Stimulated activated memory B cell treated with anti-CD40 and anti-IgM and Interleukin-4, amounts not matched to agents 10 μg/mL and 1 μg/mL and 100 μg/mL, for 72 hours (primary cell): ENCODE measurements at regions not wholly inside any gene's neighbourhood (a gene's known extent, or its start where the extent isn't known, plus 50 kb on each side); places are given as distances from the start of the nearest gene placed in this dataset.
"Not testable (repeated sequence)": the region's sequence is repeated elsewhere in the genome, so short reads cannot be mapped to it uniquely, and the experiment has no call there.

Source experiments
- ATAC-seq: fragments of 150-1000 bp; cut with Tn5 transposase; 2 replicates; pipeline ENCODE4 v1.10.0; 2021
- H3K27ac Mint-ChIP-seq: one replicate; pipeline ENCODE4 v1.8.0; 2022; ENCODE audit warnings: mild to moderate bottlenecking, mixed read lengths
- H3K27me3 Mint-ChIP-seq: one replicate; pipeline ENCODE4 v1.8.0; 2022; ENCODE audit warnings: mixed read lengths
- H3K36me3 Mint-ChIP-seq: one replicate; pipeline ENCODE4 v1.8.0; 2022; ENCODE audit warnings: mixed read lengths
- H3K4me1 Mint-ChIP-seq: one replicate; pipeline ENCODE4 v1.8.0; 2022; ENCODE audit warnings: mixed read lengths
- H3K4me3 Mint-ChIP-seq: one replicate; pipeline ENCODE4 v1.8.0; 2022; ENCODE audit warnings: mild to moderate bottlenecking, moderate library complexity, mixed read lengths
- H3K9me3 Mint-ChIP-seq: one replicate; pipeline ENCODE4 v1.8.0; 2022; ENCODE audit warnings: mixed read lengths

DNA sequence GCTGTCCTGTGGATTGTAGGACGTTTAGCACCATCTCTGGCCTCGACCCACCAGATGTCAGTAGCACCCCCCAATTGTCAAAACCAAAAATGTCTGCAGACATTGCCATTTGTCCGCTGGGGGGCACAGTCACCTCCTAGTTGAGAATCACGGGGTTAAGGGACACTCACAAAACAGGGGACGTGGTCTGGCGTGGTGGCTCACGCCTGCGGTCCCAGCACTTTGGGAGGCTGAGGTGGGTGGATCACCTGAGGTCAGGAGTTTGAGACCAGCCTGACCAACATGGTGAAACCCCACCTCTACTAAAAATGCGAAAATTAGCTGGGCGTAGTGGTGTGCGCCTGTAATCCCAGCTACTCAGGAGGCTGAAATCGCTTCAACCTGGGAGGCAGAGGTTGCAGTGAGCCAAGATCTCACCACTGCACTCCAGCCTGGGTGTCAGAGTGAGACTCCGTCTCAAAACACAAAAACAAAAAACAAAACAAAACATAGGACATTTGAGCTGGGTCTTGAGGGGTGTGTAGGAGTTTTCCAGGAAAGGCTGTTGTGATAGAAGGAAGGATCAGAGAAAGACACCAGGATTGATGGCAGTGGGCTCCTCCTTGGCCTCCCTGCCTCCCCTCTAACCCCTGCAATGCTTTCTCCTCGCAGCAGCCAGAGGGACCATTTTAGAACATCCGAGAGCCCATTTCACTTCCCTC is 171.8 kb upstream of the GSE1 start:
- Mint-ChIP-seq H3K27ac (no peak overlapping the region), H3K9me3 (no peaks in the 10 kb centered on the region), H3K4me3 (no peak overlapping the region), H3K36me3 (no peaks in the 10 kb centered on the region), H3K4me1 (no peaks in the 10 kb centered on the region), H3K27me3 (peaks cover 22% of the 10 kb centered on the region)
- ATAC-seq, result no peak

DNA sequence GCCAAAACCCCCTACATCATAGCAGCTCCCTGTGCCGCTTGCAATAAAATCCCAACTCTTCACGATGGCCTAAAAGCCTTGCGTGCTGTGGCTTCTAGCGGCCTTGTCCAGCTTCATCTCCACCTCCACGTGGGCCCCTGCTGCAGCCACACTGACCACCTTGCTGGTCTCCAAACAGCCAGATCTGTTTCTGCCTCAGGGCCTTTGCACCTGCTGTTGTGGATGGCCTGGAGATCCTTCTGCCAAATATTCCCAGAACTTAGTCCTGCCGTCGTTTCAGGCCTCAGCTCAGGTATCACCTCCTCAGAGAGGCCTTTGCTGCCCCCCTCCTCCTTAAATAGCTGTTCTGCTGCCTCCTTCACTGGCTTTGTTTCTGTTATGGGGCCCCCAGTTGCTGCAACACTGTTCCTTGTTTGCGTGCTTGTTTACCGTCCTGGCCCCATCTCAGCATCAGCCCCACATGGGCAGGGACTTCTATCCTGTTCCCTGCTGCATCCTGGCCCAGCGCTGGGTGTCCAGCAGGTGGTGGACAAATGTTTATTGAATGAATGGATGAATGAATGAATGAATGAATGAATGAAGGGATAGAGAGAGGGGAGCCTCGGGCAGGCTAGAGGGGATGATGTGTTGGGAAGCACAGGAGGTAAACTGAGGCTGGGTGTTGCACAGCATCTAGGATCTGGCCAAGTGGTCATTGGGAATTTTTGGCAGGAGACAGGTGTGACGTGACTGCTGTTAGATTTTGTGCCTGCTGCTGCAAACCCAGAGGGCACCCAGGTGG is 171.0 kb upstream of the GSE1 start:
- ATAC-seq, result no peak
- no peaks in the 10 kb centered on the region for H3K36me3 Mint-ChIP-seq
- no peaks in the 10 kb centered on the region for H3K4me1 Mint-ChIP-seq
- H3K4me3 Mint-ChIP-seq, result no peak overlapping the region
- H3K27ac Mint-ChIP-seq, result no peak overlapping the region
- H3K9me3 Mint-ChIP-seq, result no peaks in the 10 kb centered on the region
- peaks cover 30% of the 10 kb centered on the region for H3K27me3 Mint-ChIP-seq

DNA sequence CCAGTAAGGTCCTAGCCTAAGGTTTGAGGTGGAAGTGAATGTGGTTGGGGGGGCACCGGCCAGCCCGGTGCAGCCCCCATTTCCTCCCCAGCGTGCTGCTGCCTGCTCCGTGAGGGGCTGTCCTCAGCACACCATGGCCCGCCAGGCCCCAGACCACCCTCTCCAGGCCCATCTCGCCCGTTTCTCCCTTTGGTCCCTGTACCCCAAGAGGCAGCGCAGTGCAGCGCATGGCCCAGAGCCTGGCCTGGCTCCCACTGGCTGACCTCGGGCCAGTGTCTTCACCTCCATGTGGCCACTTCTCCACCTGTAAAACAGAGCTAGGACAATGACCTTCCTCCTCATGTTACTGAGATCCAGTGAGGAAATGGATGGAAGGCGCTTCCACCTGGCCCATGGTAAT is 170.0 kb upstream of the GSE1 start:
- H3K4me3 Mint-ChIP-seq, result no peak overlapping the region

DNA sequence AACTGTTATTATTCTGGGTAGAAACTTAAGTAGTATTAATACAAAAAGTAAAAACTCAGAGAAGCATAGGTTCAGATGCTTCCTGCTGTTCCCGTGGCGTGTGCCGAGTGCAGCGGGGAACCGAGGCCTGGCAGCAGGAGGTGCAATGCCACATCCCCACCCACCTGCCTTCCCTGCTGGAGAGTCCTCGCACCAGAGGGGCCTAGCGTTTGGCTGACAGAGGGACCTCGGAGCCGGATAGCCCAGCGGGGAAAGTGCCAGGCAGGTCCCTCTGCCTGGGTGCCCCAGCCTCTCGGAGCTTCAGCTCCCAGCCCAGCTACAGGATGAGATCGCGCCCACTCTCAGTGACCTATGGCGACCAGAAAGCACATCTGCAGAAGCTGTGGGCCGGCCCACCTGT is 169.6 kb upstream of the GSE1 start:
- no peak overlapping the region for H3K27ac Mint-ChIP-seq
- ATAC-seq, result no peak
- H3K4me3 Mint-ChIP-seq, result no peak overlapping the region
- peaks cover 13% of the 10 kb centered on the region for H3K4me1 Mint-ChIP-seq
- no peaks in the 10 kb centered on the region for H3K9me3 Mint-ChIP-seq
- H3K36me3 Mint-ChIP-seq, result no peaks in the 10 kb centered on the region
- peaks cover 43% of the 10 kb centered on the region for H3K27me3 Mint-ChIP-seq

More for the DNA sequence above, 170.0 kb upstream of the GSE1 start:
- H3K9me3 Mint-ChIP-seq, result no peaks in the 10 kb centered on the region
- peaks cover 40% of the 10 kb centered on the region for H3K27me3 Mint-ChIP-seq
- H3K27ac Mint-ChIP-seq, result no peak overlapping the region
- H3K36me3 Mint-ChIP-seq, result no peaks in the 10 kb centered on the region
- ATAC-seq, result no peak
- peaks cover 9% of the 10 kb centered on the region for H3K4me1 Mint-ChIP-seq

DNA sequence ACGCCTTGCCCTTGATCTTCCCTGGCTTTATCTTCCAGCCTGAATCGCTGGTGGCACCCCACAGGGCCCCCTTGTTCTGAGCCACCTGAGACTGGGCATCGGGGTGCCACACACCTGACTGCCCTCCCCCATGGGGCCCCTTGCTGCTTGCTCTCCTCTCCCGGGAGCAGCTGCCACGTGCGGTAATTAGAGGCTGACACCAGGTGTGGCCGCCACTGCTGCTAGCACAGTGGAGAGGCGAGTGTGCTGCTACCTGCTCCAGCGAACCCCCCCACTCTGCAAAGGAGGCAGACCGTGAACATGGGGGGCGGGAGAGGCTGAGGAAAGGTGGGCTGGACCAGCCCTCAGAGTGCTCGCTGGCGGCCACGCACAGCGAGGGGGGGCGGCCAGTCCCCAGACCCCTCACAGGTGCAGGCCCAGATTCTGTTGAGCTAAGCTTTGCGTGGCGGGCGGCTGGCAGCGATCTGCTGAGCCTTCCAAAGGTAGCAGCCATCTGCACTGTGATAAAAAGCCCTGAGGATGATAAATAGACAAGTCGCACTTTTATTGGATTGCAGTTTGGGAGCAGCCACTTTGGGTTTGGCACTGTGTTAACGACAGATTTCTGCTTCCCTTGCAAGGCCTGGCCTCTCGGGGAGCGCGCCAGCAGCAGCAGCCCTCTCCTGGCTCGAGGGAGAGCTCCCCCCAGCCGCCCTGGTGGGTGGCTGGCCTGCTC is 167.9 kb upstream of the GSE1 start:
- no peak for ATAC-seq
- Mint-ChIP-seq H3K4me3 (no peak overlapping the region), H3K4me1 (peaks cover 21% of the 10 kb centered on the region), H3K36me3 (no peaks in the 10 kb centered on the region), H3K9me3 (no peaks in the 10 kb centered on the region), H3K27ac (no peak overlapping the region), H3K27me3 (peaks cover 43% of the 10 kb centered on the region)

DNA sequence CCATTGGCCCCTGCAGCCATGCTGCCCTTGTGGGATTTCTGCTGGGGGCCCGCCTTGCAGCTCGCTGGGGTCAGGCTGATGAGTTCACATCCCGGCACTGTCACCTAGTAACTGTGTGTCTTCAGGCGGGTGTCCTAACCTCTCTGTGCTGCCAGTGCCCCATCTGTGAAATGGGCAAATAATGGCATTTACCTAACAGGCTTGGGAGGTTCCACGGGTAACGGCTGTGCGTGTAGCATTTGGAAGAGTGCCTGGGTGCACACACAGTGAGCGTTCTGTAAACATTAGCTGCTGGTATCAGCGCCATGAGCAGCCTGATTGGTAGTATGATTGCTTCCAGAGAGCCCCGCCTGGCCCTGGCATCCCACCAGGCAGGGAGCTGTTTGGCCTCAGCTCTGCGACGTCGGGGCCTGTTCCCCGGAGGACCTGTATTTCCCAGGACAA is 167.3 kb upstream of the GSE1 start:
- no peaks in the 10 kb centered on the region for H3K36me3 Mint-ChIP-seq
- no peak overlapping the region for H3K4me3 Mint-ChIP-seq

DNA sequence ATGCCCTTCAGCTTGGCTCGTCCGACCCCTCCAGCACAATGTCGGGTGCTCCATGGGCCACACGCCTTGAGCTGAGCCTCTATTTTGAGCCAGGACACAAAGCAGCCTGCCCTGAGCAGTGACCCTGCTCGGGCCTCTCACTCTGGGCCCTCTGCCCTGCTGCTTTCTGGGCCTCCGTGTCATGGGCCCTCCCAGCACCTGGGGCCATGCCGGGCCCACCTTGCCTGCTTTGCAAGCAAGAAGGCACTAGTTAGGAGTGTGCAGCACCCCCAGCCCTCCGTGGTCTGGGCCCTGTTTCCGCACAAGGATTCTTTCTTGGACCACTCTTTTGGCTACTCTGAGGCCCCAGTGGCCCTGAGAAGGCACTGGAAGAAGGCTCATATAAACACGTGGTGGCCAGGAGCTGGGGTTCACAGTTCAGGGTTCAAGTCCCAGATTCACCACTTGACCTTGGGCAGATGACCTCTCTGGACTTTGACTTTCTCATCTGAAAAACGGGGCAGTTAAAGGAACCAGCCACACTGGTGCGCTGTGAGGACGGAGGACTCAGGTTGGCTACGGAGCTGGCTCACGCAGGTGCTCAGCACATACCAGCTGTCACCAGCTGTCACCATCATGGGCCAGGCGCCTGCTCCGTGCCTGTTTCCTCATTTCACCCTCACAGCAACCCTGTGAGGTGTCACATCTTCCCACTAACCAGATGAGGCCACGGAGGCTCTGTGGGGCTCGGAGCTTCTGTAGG is 166.0 kb upstream of the GSE1 start:
- Mint-ChIP-seq H3K27me3 (peaks cover 39% of the 10 kb centered on the region), H3K9me3 (no peaks in the 10 kb centered on the region), H3K27ac (no peak overlapping the region), H3K4me1 (peaks cover 21% of the 10 kb centered on the region), H3K36me3 (no peaks in the 10 kb centered on the region), H3K4me3 (no peak overlapping the region)
- ATAC-seq, result peak; percentile 85

More for the DNA sequence above, 167.3 kb upstream of the GSE1 start:
- peaks cover 21% of the 10 kb centered on the region for H3K4me1 Mint-ChIP-seq
- ATAC-seq, result no peak
- peaks cover 43% of the 10 kb centered on the region for H3K27me3 Mint-ChIP-seq
- H3K27ac Mint-ChIP-seq, result no peak overlapping the region
- H3K9me3 Mint-ChIP-seq, result no peaks in the 10 kb centered on the region

DNA sequence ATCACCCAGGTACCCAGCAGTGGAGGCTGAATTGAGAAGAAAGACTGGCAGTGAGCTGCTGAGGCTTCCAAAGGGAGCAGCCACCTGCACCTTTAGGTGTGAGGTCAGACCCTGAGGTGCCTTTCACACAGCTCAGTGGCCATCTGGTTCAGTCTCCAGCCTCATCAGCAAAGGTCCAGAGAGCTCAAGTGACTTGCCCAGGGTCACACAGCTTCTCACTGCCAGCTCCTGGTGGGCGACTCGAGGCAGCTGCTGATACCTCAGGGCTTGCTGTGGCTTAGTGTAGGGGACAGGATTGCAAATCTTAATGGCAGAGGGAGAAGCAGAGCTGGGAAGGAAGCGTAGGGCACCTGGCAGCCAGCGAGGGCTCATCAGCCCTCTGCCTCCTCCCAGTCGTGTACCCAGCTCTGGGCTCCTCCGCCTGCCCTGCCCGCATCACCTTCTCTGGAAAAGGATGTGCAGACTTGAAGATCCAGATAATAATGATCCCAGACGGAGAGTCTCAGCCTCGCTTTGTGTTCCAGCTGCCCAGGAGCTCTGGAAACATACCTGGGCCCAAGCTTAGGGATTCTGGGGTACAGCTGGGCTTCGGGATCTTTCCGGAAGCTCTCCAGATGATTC is 165.3 kb upstream of the GSE1 start:
- H3K27ac Mint-ChIP-seq, result no peak overlapping the region
- no peak overlapping the region for H3K4me3 Mint-ChIP-seq
- no peaks in the 10 kb centered on the region for H3K9me3 Mint-ChIP-seq
- ATAC-seq, result no peak
- H3K36me3 Mint-ChIP-seq, result no peaks in the 10 kb centered on the region
- H3K4me1 Mint-ChIP-seq, result peaks cover 21% of the 10 kb centered on the region
- H3K27me3 Mint-ChIP-seq, result peaks cover 35% of the 10 kb centered on the region

DNA sequence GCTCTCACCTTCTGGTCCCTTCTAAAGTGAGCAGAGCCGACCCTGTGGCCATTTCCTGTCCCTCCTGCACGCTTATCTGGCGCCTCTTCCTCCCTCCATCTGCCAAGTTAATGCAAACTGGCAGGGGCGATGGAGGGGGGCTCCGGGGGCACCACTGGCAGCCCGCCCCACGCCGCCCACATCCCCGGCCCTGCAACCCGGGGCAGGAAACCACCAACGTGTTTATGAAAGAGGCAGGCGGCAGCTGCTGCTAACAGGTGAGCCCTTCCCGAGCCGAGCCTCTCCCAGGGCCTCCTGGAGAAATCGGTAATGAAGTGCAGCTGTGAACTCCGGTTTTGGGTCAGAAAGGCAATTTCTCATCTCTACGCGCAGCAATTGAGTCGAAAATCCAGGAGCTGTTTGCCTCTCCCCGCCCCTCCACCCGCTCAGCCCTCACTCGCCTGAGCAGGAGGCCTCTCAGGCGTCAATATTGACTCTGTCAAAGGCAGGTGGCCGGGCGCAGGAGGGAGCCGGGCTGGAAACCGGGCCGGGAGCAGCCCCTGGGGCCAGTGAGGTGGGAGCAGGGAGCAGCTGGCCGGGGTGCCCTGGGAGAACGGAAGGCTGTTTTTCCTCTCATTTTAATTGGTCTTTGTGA is 164.4 kb upstream of the GSE1 start:
- Mint-ChIP-seq H3K4me3 (no peak overlapping the region), H3K9me3 (no peaks in the 10 kb centered on the region), H3K36me3 (no peaks in the 10 kb centered on the region), H3K4me1 (peaks cover 21% of the 10 kb centered on the region), H3K27ac (no peak overlapping the region), H3K27me3 (peaks cover 35% of the 10 kb centered on the region)
- peak; percentile 21 for ATAC-seq

DNA sequence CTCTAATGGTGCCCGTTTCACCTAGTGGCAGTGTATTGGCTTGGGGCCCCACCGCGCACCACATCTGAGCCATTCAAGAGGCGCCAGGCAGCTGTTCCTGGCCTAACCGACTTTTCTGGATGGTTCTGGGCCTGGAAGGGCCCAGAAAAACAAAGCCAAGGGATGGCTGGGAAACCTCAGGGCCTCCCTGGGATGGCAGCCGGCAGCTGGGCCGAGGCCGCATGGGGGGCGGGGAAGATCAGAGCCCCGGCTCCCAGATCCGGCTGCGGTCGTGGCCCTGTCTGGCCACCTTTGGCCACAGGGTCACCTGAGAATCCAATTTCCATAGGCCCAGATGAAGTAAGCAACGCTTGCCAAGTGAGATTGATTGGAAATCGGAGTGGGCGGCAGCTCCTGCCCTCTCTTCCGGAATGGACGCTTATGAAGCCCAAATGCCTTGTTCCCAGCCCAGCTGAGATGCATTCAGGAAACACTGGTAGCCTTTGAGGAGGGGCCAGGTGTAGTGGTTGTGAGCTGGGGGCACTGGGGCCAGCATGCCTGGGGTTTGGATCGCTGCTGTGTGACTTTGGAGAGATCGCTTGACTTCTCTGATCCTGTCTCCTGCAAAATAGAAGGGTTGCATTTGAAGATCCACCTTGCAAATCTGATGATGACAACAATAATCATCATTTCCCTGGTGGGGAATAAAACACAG is 163.8 kb upstream of the GSE1 start:
- Mint-ChIP-seq H3K36me3 (no peaks in the 10 kb centered on the region), H3K27me3 (peaks cover 41% of the 10 kb centered on the region), H3K4me1 (peaks cover 21% of the 10 kb centered on the region), H3K27ac (no peak overlapping the region), H3K4me3 (no peak overlapping the region), H3K9me3 (no peaks in the 10 kb centered on the region)
- no peak for ATAC-seq

DNA sequence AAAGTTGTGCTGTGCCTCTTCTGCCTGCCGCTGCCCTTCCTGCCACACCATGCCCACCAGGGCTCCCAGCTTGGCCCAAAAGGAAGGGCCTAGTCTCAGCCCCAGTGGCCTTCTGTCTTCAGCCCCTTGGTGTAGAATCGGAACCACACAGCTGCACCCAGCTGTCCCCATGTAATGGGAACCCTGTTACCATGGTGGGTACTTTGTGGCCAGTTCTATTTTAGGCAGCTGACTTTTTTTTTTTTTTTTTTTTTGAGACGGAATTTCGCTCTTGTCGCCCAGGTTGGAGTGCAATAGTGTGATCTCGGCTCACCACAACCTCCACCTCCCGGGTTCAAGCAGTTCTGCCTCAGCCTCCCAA is 163.3 kb upstream of the GSE1 start:
- Mint-ChIP-seq H3K27me3 (peaks cover 41% of the 10 kb centered on the region), H3K4me3 (no peak overlapping the region), H3K36me3 (no peaks in the 10 kb centered on the region), H3K4me1 (peaks cover 21% of the 10 kb centered on the region), H3K9me3 (no peaks in the 10 kb centered on the region), H3K27ac (no peak overlapping the region)
- no peak for ATAC-seq

DNA sequence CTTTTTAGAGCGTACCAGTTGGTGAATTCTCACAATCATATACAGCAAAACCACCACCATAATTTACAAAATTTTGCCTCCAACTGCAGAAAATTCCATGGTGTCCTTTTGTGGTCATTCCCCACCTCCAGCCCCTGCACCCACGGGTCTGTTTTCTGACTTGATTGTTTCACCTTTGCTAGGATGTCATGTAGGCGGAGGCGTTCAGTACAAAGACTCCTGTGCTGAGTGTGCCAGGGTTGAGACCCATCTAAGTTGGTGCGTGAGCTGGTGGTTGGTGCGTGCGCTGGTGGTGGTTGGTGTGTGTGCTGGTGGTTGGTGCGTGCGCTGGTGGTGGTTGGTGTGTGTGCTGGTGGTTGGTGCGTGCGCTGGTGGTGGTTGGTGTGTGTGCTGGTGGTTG is 162.0 kb upstream of the GSE1 start:
- not testable (repeated sequence) for H3K27ac Mint-ChIP-seq, ATAC-seq, H3K4me3 Mint-ChIP-seq, H3K9me3 Mint-ChIP-seq, H3K36me3 Mint-ChIP-seq
- Mint-ChIP-seq H3K4me1 (peaks cover 21% of the 10 kb centered on the region), H3K27me3 (peaks cover 47% of the 10 kb centered on the region)

DNA sequence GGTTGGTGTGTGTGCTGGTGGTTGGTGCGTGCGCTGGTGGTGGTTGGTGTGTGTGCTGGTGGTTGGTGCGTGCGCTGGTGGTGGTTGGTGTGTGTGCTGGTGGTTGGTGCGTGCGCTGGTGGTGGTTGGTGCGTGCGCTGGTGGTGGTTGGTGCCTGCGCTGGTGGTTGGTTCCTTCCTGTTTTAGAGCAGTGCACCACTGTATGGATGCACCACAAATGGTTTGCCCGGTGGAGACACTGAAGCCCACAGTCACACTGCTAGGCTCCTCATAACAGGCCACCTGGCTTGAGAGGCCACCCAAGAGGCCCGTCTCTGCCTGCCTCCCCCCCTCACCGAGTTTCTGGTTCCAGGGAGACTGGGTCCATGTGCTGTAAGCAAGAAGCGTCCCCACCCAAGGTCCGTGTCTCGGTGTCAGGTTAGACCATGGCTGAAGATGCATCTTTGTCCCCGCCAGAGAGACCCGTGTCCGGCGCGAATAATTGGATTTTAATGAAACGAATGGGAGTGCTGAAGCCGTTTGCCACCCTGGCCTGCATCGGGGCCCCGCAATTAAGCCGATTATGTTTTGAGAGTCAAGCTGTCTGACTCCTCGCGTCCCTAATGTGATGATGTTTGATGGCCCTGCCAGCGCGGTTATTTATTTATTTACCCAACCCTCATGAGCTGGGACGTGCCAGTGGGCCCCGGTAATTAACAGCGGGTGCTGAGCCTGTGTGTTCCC is 161.3 kb upstream of the GSE1 start:
- ATAC-seq, result no peak
- no peaks in the 10 kb centered on the region for H3K36me3 Mint-ChIP-seq
- H3K27me3 Mint-ChIP-seq, result peaks cover 47% of the 10 kb centered on the region
- no peak overlapping the region for H3K27ac Mint-ChIP-seq
- H3K4me1 Mint-ChIP-seq, result peaks cover 21% of the 10 kb centered on the region
- no peaks in the 10 kb centered on the region for H3K9me3 Mint-ChIP-seq
- no peak overlapping the region for H3K4me3 Mint-ChIP-seq
